ENCODE measurements at regions not wholly inside any gene's neighbourhood (a gene's known extent, or its start where the extent isn't known, plus 50 kb on each side); places are given as distances from the start of the nearest gene placed in this dataset.

DNA sequence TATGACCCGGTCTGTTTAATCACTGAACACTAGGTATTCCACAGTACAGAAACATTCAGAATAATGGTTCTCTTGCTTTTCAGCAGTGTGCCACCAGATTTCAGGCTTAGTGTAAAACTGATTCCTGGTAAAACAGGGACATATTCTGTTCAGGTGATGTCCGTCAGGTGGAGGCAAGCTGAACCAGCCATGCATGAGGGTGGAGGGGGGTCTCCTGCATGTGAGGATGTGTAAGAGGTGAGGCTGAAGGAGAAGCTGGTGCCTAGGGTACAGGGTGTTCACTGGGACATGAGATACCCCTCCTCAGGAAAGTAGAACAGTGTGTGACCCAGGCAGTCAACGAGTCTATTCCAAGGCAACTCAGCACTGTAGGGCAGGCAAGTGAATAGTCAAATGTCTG, 563.9 kb downstream of the BNC2 start:
- TF ChIP-seq, protein P1, sequence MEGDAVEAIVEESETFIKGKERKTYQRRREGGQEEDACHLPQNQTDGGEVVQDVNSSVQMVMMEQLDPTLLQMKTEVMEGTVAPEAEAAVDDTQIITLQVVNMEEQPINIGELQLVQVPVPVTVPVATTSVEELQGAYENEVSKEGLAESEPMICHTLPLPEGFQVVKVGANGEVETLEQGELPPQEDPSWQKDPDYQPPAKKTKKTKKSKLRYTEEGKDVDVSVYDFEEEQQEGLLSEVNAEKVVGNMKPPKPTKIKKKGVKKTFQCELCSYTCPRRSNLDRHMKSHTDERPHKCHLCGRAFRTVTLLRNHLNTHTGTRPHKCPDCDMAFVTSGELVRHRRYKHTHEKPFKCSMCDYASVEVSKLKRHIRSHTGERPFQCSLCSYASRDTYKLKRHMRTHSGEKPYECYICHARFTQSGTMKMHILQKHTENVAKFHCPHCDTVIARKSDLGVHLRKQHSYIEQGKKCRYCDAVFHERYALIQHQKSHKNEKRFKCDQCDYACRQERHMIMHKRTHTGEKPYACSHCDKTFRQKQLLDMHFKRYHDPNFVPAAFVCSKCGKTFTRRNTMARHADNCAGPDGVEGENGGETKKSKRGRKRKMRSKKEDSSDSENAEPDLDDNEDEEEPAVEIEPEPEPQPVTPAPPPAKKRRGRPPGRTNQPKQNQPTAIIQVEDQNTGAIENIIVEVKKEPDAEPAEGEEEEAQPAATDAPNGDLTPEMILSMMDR (IDR thresholded peaks at IDR 0.05; ENCODE audit: borderline replicate concordance, extremely low read depth, low read length, poor library complexity, severe bottlenecking): no peak
- TF ChIP-seq EZH2 (IDR thresholded peaks at IDR 0.05; ENCODE audit: borderline replicate concordance, low read depth, low read length, severe bottlenecking): no peak

All from DND-41 (cell line).